CD14-positive monocyte (primary cell): ENCODE measurements at regions not wholly inside any gene's neighbourhood (a gene's known extent, or its start where the extent isn't known, plus 50 kb on each side); places are given as distances from the start of the nearest gene placed in this dataset.

Experiments used
- DNase-seq, 3 donors: peaks; one replicate each; pipeline ENCODE4 v3.0.0-alpha.2; 2011 to 2022
- H2AFZ ChIP-seq: 2 replicates; pipeline ENCODE4 v1.6.0; 2012; ENCODE audit warnings: mild to moderate bottlenecking, low read depth, low read length, inconsistent platforms; ENCODE audit not compliant: insufficient read depth, poor library complexity, severe bottlenecking
- H3K27ac ChIP-seq, 2 donors: 1 replicate in 1 of 2; 2 replicates in 1 of 2; pipeline ENCODE4 v1.5.1; 2012 to 2013; ENCODE audit warnings: low read length in 2 of 2, control low read depth in 1 of 2, inconsistent platforms in 1 of 2, low read depth in 1 of 2, mild to moderate bottlenecking in 1 of 2
- H3K27me3 ChIP-seq, 2 donors: one replicate each; pipeline versions ENCODE4 v1.6.0 to v1.6.1; 2011 to 2013; ENCODE audit warnings: low read length in 2 of 2; ENCODE audit not compliant: control insufficient read depth in 2 of 2, insufficient read depth in 2 of 2
- H3K36me3 ChIP-seq, 2 donors: replicated peaks in 1 of 2; 1 replicate in 1 of 2; 2 replicates in 1 of 2; pipeline versions ENCODE4 v1.5.1 to v1.6.1; 2012 to 2013; ENCODE audit warnings: low read length in 2 of 2, control low read depth in 1 of 2, inconsistent platforms in 1 of 2, mild to moderate bottlenecking in 1 of 2; ENCODE audit not compliant: insufficient read depth in 2 of 2, control insufficient read depth in 1 of 2
- H3K4me1 ChIP-seq, 2 donors: 1 replicate in 1 of 2; 2 replicates in 1 of 2; pipeline versions ENCODE4 v1.5.1 to v1.6.1; 2012 to 2013; ENCODE audit warnings: low read length in 2 of 2, control low read depth in 1 of 2, inconsistent platforms in 1 of 2, mild to moderate bottlenecking in 1 of 2, moderate library complexity in 1 of 2; ENCODE audit not compliant: insufficient read depth in 2 of 2, control insufficient read depth in 1 of 2
- H3K4me2 ChIP-seq: replicated peaks from 2 replicates; pipeline ENCODE3; 2012; ENCODE audit warnings: low read length, moderate library complexity, mild to moderate bottlenecking; ENCODE audit not compliant: poor library complexity, severe bottlenecking; ENCODE audit errors: extremely low read depth
- H3K4me3 ChIP-seq, 3 experiments: fragments of 200-600 bp in 1 of 3; sonication (generic) in 1 of 3; replicated peaks in 1 of 3; 1 replicate in 2 of 3; 2 replicates in 1 of 3; pipeline ENCODE4 v1.5.1; 2011 to 2013; ENCODE audit warnings: low read length in 3 of 3, mild to moderate bottlenecking in 3 of 3, control low read depth in 2 of 3, low read depth in 2 of 3, inconsistent platforms in 1 of 3, moderate library complexity in 1 of 3
- H3K79me2 ChIP-seq: 2 replicates; pipeline ENCODE4 v1.6.0; 2012; ENCODE audit warnings: mild to moderate bottlenecking, control low read depth, inconsistent platforms, low read length, moderate library complexity; ENCODE audit not compliant: insufficient read depth
- H3K9ac ChIP-seq: 2 replicates; pipeline ENCODE4 v1.6.0; 2017; ENCODE audit warnings: low read length, mild to moderate bottlenecking; ENCODE audit not compliant: insufficient read depth, poor library complexity, severe bottlenecking
- H3K9me3 ChIP-seq, 2 donors: replicated peaks in 1 of 2; 1 replicate in 1 of 2; 2 replicates in 1 of 2; pipeline versions ENCODE4 v1.5.1 to v1.6.1; 2012 to 2013; ENCODE audit warnings: low read length in 2 of 2, control low read depth in 1 of 2; ENCODE audit not compliant: control insufficient read depth in 1 of 2, insufficient read depth in 1 of 2
- H4K20me1 ChIP-seq: 2 replicates; pipeline ENCODE4 v1.6.0; 2012; ENCODE audit warnings: mild to moderate bottlenecking, low read length, control low read depth, moderate library complexity; ENCODE audit not compliant: insufficient read depth
- H3K27ac Mint-ChIP-seq, 7 donors: one replicate each; pipeline ENCODE4 v1.8.0; 2020; ENCODE audit warnings: mild to moderate bottlenecking in 7 of 7, mixed read lengths in 7 of 7, moderate library complexity in 6 of 7, inconsistent platforms in 2 of 7
- H3K27me3 Mint-ChIP-seq, 3 donors: one replicate each; pipeline ENCODE4 v1.8.0; 2021 to 2022; ENCODE audit warnings: low read depth in 3 of 3, mild to moderate bottlenecking in 3 of 3, mixed read lengths in 3 of 3, moderate library complexity in 3 of 3, inconsistent platforms in 1 of 3
- H3K36me3 Mint-ChIP-seq, 2 donors: one replicate each; pipeline ENCODE4 v1.8.0; 2020; ENCODE audit warnings: mixed read lengths in 2 of 2, inconsistent platforms in 1 of 2, mild to moderate bottlenecking in 1 of 2
- H3K4me1 Mint-ChIP-seq: one replicate; pipeline ENCODE4 v1.8.0; 2020; ENCODE audit warnings: mild to moderate bottlenecking, mixed read lengths
- H3K4me3 Mint-ChIP-seq, 2 donors: one replicate each; pipeline ENCODE4 v1.8.0; 2020; ENCODE audit warnings: mild to moderate bottlenecking in 2 of 2, mixed read lengths in 2 of 2, moderate library complexity in 1 of 2
- H3K9me3 Mint-ChIP-seq, 7 donors: one replicate each; pipeline ENCODE4 v1.8.0; 2020 to 2022; ENCODE audit warnings: mixed read lengths in 7 of 7, mild to moderate bottlenecking in 6 of 7, moderate library complexity in 6 of 7, inconsistent platforms in 2 of 7
- CTCF ChIP-seq: fragments of 200-600 bp; IDR thresholded peaks from one replicate; pipeline ENCODE4 v1.8.0; 2022; ENCODE audit warnings: antibody characterized with exemption, mild to moderate bottlenecking
- WGBS: methylation state at CpG from one replicate; pipeline ENCODE4 v1.1.5; 2013; ENCODE audit warnings: missing lambda C conversion rate; ENCODE audit not compliant: insufficient coverage; 5-methylcytosine and 5-hydroxymethylcytosine counted together
- intact Hi-C, 2 donors: fragments of 100-400 bp; cut with micrococcal nuclease; formaldehyde crosslinking; loops; one replicate each; pipeline versions ENCODE4 v1.15.0 to v1.15.1; 2023

DNA sequence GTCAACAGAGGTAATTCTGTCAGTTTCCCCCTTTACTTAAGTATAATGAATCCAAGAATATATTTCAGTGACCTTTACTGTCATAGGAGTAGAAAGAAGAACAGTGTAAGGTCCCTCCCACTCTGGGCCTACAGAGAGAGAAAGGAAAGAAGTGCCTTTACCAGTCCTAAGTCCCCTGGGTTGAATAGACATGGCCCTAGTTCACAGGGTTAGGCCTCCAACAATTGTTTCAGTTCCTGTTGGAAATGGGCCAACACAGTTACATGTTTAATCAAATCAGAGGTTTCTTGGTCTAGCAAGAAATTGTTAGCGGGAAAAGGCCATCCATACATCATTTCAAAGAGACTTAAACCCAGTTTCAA, 605.6 kb downstream of the MTRR start:
- Histone ChIP-seq H4K20me1 (no peaks in the 10 kb centered on the region), H3K4me2 (no peak overlapping the region), H3K4me1 (no peaks in the 10 kb centered on the region), H3K79me2 (no peaks in the 10 kb centered on the region), H3K36me3 (no peaks in the 10 kb centered on the region), H2AFZ (no peak overlapping the region), H3K9ac (no peak overlapping the region), H3K27me3 (no peaks in the 10 kb centered on the region), H3K9me3 (peaks cover 39 to 45% of the 10 kb centered on the region in 2 donors), H3K27ac (no peak overlapping the region), H3K4me3 (no peak overlapping the region)
- H3K36me3 Mint-ChIP-seq: no peaks in the 10 kb centered on the region
- intact Hi-C loops: no loop called here
- no peak overlapping the region for H3K27ac Mint-ChIP-seq
- DNase-seq: no peak
- no peaks in the 10 kb centered on the region for H3K4me1 Mint-ChIP-seq
- TF ChIP-seq CTCF: no peak
- no peak overlapping the region for H3K4me3 Mint-ChIP-seq
- H3K9me3 Mint-ChIP-seq: peaks cover 11 to 51% (median 43%) of the 10 kb centered on the region in 7 donors
- WGBS: no CpG with 5 or more reads among the region's 1 CpG
- H3K27me3 Mint-ChIP-seq: peaks cover 0 to 2% (median 0%) of the 10 kb centered on the region in 3 donors

- Histone ChIP-seq H3K36me3 (no peaks in the 10 kb centered on the region), H2AFZ (no peak overlapping the region), H3K4me1 (no peaks in the 10 kb centered on the region), H3K79me2 (no peaks in the 10 kb centered on the region), H4K20me1 (no peaks in the 10 kb centered on the region), H3K27ac (no peak overlapping the region), H3K4me3 (no peak overlapping the region), H3K27me3 (no peaks in the 10 kb centered on the region), H3K9ac (no peak overlapping the region), H3K9me3 (peaks cover 23 to 32% of the 10 kb centered on the region in 2 donors), H3K4me2 (no peak overlapping the region)
- intact Hi-C loops: no loop called here
- peaks cover 0 to 2% (median 0%) of the 10 kb centered on the region in 3 donors for H3K27me3 Mint-ChIP-seq
- no peak for TF ChIP-seq CTCF
- no peak overlapping the region for H3K27ac Mint-ChIP-seq
- H3K4me3 Mint-ChIP-seq: no peak overlapping the region
- DNase-seq: no peak
- H3K36me3 Mint-ChIP-seq: no peaks in the 10 kb centered on the region
- WGBS: no CpG with 5 or more reads among the region's 2 CpGs
- H3K9me3 Mint-ChIP-seq: peaks cover 3 to 30% (median 23%) of the 10 kb centered on the region in 7 donors
- no peaks in the 10 kb centered on the region for H3K4me1 Mint-ChIP-seq
These were observed 609.4 kb downstream of the MTRR start for GRCh38 chr5:8478326-8478725.
